NCI-H2171 treated with DMSO at 0.1 percent for 48 hours (cell line): ENCODE measurements at regions not wholly inside any gene's neighbourhood (a gene's known extent, or its start where the extent isn't known, plus 50 kb on each side); places are given as distances from the start of the nearest gene placed in this dataset.
"Not testable (repeated sequence)": the region's sequence is repeated elsewhere in the genome, so short reads cannot be mapped to it uniquely, and the experiment has no call there.

Experiments
- DNase-seq: peaks from one replicate; lab custom pipeline; 2025; lab: John Stamatoyannopoulos, UW

DNA sequence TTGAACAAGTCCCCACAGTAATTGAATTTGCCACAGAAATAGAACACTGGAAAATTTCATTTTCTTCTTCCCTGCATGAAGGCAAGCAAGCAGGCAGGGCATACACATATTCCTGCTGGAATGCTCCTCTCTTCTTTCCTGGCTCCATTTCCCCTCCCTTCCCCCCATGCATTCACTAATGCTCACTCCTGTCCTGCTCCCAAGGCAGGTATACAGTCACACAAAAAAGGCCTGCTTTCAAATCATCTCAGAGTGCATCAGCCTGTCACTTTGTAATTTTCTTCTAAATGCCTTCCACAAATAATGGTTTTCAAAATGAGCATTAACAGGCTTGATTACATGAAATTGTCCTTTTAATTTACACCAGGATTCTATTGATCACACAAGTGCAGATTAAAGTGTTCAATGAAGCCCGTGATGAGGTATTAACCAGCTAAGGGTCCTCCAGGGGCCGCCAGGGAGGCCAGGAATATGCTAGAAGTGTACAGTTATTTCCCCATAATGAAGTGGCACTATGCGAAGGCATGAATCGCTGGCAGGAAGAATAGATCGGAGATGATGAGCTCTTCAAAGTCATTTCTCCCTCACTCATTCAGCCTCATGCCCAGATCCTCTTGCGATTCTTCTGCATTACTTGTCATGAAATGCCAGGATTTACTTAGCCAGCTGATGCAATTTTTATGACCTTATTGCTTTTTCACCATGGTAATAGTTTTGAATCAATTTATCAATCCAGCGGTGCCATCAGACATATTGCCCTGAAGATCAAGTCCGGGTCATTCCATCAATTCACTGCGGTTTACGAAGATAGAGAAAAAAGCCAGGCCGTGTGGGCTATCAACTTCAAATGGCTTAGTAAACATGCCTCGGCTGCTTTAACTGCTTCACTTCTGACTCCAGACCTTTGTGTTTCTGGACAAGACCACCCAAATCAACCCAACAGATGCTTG is 243.5 kb downstream of the GPAT3 start:
- DNase-seq: no peak

DNA sequence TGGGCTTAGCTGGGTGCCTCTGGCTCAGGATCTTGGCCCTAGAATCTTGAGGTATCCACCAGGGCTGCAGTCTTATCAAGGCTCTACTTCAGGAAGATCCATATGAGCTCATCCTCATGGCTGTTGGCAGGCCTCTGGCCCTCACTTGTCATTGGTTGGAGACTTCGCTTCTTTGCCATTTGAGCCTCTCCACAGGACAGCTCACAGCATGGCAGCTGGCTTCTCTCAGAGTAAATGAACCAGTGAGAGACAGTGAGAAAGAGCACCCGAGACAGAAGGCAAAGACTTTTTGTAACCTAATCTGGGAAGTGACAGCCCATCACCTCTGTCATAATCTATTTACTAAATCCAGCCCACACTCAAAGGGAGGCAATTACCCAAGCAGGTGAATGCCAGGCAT is 236.8 kb downstream of the GPAT3 start:
- DNase-seq: peak; percentile 11

DNA sequence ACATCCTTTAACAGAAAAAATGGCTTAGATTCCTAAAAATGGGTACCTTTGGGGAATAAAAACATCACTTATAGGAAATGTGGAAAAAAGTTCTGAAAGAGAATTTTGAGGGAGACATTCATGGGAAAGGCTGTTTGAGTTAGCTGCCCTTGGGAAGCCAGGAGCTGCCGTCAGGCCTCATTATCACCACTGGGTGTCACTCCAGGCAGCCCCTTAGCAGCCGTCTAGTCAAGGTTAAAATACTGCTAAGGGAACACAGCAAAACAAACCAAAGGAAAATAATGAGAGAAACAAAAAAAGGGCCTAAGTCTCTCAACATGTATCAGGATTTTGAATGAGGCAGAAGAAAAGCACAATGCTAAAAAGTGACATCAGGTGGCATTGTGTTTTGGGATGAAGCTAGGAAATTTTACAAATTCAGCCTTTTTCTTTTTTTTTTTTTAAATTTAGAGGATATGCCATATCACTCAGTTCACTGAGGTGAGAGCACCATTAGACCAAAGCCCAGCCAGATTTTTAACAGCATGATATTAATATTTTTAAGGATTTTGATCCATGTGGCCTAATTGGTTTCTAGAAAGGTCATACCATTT is 235.3 kb downstream of the GPAT3 start:
- peak; percentile 3 for DNase-seq

GRCh38 chr4:83768146-83768545 is 232.2 kb downstream of the GPAT3 start:
- no peak for DNase-seq

DNA sequence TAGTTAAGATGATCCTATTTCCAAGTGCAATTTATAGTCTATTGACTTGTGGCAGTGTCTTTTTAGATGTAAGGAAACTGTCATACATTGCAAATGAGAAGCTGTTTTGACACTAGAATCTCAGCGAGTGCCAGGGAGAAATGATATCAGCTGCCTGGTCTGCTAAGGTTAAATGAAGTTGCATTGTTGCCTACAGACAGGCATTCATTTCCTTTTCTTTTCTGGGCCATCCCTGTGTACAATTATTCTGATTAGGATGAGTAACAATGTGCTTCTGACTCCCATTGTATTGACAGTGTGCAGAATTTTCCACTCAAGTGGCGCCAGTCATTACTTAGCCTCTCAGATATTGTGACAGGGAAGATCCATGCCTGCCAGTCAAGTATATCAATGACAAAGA is 231.2 kb downstream of the GPAT3 start:
- DNase-seq: no peak

GRCh38 chr4:83759611-83760010 is 223.7 kb downstream of the GPAT3 start:
- DNase-seq: no peak

DNA sequence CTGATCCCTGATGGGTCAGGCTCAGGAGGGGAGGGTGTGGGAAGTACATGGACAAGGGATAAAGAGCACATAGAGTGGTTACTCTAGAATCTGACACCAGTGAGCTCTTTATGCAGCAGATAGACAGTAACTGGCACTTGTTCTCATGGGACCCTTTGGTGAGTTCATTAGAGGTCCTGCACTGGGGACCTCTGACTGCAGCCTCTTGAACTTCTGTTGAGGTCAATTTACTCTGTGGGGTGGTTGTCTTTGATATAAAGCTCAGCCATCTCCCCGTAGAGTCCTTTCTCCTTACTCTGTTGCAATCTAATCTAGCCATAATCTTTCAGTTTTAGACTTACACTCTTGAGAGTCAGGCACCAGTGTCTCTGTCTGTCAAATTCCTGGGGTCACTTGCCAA is 222.4 kb downstream of the GPAT3 start:
- no peak for DNase-seq

GRCh38 chr4:83757121-83757621 is 221.3 kb downstream of the GPAT3 start:
- DNase-seq: no peak

DNA sequence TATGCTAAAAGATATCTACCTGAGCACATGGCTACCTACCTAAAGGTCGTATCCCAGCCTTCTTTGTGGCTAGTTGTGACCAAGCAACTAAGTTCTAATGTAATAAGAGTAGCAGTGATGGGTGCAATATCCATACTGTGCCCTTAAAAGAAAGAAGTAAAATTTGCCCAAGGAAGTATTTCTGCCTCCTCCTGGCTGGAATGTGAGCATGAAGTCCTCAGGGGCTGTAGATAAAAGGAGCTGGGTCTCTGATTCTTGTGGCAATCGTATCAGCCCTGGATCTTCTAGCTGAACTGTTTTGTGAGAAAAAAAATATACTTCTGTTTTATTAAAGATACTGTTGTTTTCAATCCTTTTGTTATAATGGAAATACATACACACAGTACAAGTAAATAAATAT is 217.4 kb downstream of the GPAT3 start:
- DNase-seq: no peak

DNA sequence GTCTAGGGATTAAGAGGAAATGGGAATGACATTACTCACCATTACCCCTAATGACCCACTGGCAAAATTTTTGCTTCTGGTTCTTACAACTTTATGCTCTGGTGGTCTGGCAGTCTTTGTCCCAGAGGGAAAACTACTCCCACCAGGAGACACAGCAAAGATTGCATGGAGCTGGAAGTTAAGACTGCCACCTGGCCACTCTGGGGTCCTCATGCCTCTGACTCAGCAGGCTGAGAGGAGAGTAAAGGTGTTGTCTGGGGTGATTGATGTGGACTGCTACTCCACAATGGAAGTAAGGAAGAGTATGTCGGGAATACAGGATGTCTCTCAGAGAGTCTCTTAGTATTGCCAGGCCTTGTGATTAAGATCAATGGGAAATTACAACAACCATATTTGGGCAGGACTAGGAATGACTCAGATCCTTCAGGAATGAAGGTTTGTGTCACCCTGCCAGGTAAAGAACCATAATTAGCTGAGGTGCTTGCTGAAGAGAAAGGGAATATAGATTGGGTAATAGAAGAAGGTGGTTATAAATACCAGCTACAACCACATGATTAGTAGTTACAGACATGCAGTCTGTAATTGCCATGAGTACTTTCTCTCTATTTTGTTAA is 215.5 kb downstream of the GPAT3 start:
- no peak for DNase-seq

- no peak for DNase-seq
These were observed 212.8 kb downstream of the GPAT3 start for GRCh38 chr4:83748711-83749110.

- no peak for DNase-seq
These were observed 203.0 kb downstream of the GPAT3 start for GRCh38 chr4:83738895-83739294.

DNA sequence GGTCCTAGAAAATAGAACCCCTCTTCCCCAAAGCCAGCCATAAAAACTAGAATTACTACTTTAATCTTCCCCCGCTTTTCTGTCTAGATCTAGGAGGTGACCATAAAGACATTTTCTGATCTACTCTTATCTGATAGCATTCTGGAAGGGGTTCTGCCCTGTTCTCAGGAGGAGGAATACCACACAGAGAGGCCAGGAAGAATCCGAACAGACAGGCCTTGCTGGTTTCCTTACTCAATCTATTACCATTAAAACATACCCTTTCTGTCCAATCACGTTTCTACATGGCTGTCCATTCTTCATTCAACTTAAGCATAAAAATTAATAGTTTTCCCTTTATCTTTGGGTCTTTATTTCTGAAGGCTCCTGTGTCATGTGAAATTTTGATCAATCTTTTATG is 198.7 kb downstream of the GPAT3 start:
- DNase-seq: no peak

DNA sequence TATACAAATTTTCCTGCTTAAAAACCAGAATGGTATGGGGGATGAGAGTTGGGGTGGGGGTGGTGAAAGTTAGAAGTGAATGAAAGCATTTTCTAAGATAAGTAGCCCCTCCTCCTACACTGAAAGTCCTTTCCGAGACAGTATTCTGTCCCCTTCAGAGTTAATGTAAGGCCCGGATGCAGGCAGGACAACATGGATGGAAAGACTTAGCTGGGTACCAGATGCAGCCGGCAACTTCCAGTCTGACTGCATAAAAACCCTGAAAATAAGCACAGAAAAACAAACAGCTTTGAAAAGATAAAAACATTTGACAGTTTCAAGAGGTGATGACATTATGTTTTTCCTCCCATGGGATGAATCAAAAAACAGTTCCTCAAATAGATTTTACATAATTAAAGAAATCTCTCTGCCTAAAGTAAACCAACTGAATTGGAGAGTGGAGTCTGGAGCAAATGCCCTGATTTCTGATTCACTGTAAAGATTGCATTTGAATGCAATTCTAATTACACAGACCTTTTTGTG is 196.3 kb downstream of the GPAT3 start:
- DNase-seq: no peak

GRCh38 chr4:83731609-83732008 is 195.7 kb downstream of the GPAT3 start:
- no peak for DNase-seq

GRCh38 chr4:83730958-83731357 is 195.1 kb downstream of the GPAT3 start:
- DNase-seq: not testable (repeated sequence)

DNA sequence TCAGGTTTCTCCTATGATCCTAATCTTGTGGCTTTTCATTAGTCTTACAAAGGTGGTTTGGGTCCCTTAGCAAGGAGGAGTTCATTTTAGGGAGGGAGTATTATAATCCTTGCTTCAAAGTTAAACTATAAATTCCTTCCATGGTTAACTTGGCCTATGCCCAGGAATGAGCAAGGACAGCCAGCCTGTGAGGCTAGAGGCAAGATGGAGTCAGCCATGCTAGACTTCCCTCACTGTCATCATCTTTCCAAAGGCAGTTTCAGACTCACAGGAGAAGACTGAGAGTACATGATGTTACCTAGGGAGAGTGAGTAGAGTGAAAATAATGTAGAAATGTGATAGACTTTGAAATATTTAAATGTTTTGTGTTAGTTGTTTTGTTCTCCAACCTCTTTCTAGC is 192.3 kb downstream of the GPAT3 start:
- no peak for DNase-seq

GRCh38 chr4:83725336-83726085 is 189.6 kb downstream of the GPAT3 start:
- no peak for DNase-seq

GRCh38 chr4:83724485-83725335 is 188.8 kb downstream of the GPAT3 start:
- peak; percentile 35 for DNase-seq

GRCh38 chr4:83723609-83724008 is 187.7 kb downstream of the GPAT3 start:
- no peak for DNase-seq

GRCh38 chr4:83722730-83723269 is 186.9 kb downstream of the GPAT3 start:
- DNase-seq: no peak
